GM12878 (cell line): ENCODE measurements at regions not wholly inside any gene's neighbourhood (a gene's known extent, or its start where the extent isn't known, plus 50 kb on each side); places are given as distances from the start of the nearest gene placed in this dataset.

Experiments
- ATAC-seq: fragments of 200-7000 bp; cut with Tn5 transposase; 3 replicates; pipeline ENCODE4 v1.9.1; 2020; ENCODE audit warnings: mild to moderate bottlenecking, moderate library complexity
- BruUV-seq: library from RNA; stranded (reverse); fragments of 400-500 nt; replicated peaks from 2 replicates; lab custom pipeline; 2021; lab: Mats Ljungman, UMichigan
- CTCF ChIA-PET: fragments of 300-600 bp; sonication (Branson Sonifier 250); formaldehyde crosslinking; extraction: SDS; loops from one replicate; lab custom pipeline; 2021; ENCODE audit warnings: inconsistent platforms; lab: Yijun Ruan, JAX
- POLR2A ChIA-PET: fragments of 350-600 bp; formaldehyde crosslinking; extraction: SDS; loops from one replicate; lab custom pipeline; 2021; ENCODE audit warnings: inconsistent platforms; lab: Charles Lee
- RAD21 ChIA-PET: fragments of 300-600 bp; sonication (Branson Sonifier 250); formaldehyde crosslinking; loops from one replicate; lab custom pipeline; 2023; ENCODE audit warnings: antibody characterized with exemption; ENCODE audit not compliant: unreplicated experiment; lab: Charles Lee
- SMC1A ChIA-PET: fragments of 300-600 bp; sonication (Branson Sonifier 250); formaldehyde crosslinking; loops from one replicate; lab custom pipeline; 2023; ENCODE audit not compliant: unreplicated experiment, uncharacterized antibody; lab: Charles Lee
- DNase-seq: peaks from one replicate; pipeline ENCODE4 v3.0.0-alpha.2; 2011; ENCODE audit warnings: low read depth, low spot score
- FAIRE-seq: peaks from 3 replicates; lab custom pipeline; 2011; peaks lifted over from hg19 to GRCh38; lab: Jason Lieb, UNC
- H2AFZ ChIP-seq: 2 replicates; pipeline ENCODE4 v1.6.0; 2011; ENCODE audit warnings: low read depth, low read length, control low read depth; ENCODE audit not compliant: control insufficient read depth
- H3K27ac ChIP-seq: 2 replicates; pipeline ENCODE4 v1.5.1; 2011; ENCODE audit warnings: control low read depth; ENCODE audit not compliant: control insufficient read depth, insufficient read depth
- H3K27me3 ChIP-seq, 2 experiments: replicated peaks in 1 of 2; 2 replicates each; pipeline versions ENCODE4 v1.6.0 to v1.6.1; 2011; ENCODE audit warnings: low read length in 1 of 2; ENCODE audit not compliant: control insufficient read depth in 2 of 2, insufficient read depth in 2 of 2
- H3K36me3 ChIP-seq, 2 experiments: 2 replicates each; pipeline ENCODE4 v1.5.1; 2011; ENCODE audit warnings: low read length in 1 of 2; ENCODE audit not compliant: control insufficient read depth in 2 of 2, insufficient read depth in 2 of 2
- H3K4me1 ChIP-seq: 2 replicates; pipeline ENCODE4 v1.6.1; 2011; ENCODE audit warnings: mild to moderate bottlenecking, low read length, moderate library complexity, mixed read lengths; ENCODE audit not compliant: control insufficient read depth, insufficient read depth
- H3K4me2 ChIP-seq: 2 replicates; pipeline ENCODE4 v1.6.0; 2011; ENCODE audit warnings: control low read depth; ENCODE audit not compliant: control insufficient read depth, insufficient read depth
- H3K4me3 ChIP-seq: fragments of 200-600 bp; sonication (generic); 2 replicates; pipeline ENCODE4 v1.5.1; 2016
- H3K79me2 ChIP-seq: 2 replicates; pipeline ENCODE4 v1.6.0; 2011; ENCODE audit warnings: low read length; ENCODE audit not compliant: control insufficient read depth, insufficient read depth
- H3K9ac ChIP-seq: 2 replicates; pipeline ENCODE4 v1.8.0; 2011; ENCODE audit warnings: low read length, control low read depth, mixed read lengths; ENCODE audit not compliant: control insufficient read depth, insufficient read depth
- H3K9me3 ChIP-seq: replicated peaks from 3 replicates; pipeline ENCODE4 v1.5.1; 2011; ENCODE audit warnings: mild to moderate bottlenecking, low read length; ENCODE audit not compliant: control insufficient read depth, insufficient read depth
- H4K20me1 ChIP-seq: 2 replicates; pipeline ENCODE4 v1.6.0; 2011; ENCODE audit not compliant: control insufficient read depth, insufficient read depth
- CHD1 ChIP-seq: IDR thresholded peaks from 2 replicates; pipeline ENCODE4 v1.6.1; 2012; ENCODE audit warnings: low read depth, low read length, improper control_type of control experiment
- E2F4 ChIP-seq: IDR thresholded peaks from 2 replicates; pipeline ENCODE4 v1.6.1; 2012; ENCODE audit warnings: low read depth, low read length, improper control_type of control experiment
- HCFC1 ChIP-seq: fragments of 150-350 bp; IDR thresholded peaks from 2 replicates; pipeline ENCODE4 v1.6.1; 2014; ENCODE audit warnings: low read length
- HDAC6 ChIP-seq: fragments of 200-600 bp; sonication (generic); IDR thresholded peaks from one replicate; pipeline ENCODE4 v1.8.0; 2017; ENCODE audit warnings: antibody characterized with exemption; ENCODE audit not compliant: unreplicated experiment
- HDGF ChIP-seq: fragments of 450-650 bp; IDR thresholded peaks from 2 replicates; pipeline ENCODE4 v1.6.1; 2016; ENCODE audit warnings: antibody characterized with exemption
- IRF5 ChIP-seq: fragments of 450-650 bp; IDR thresholded peaks from 2 replicates; pipeline ENCODE4 v1.6.1; 2017; ENCODE audit warnings: borderline replicate concordance
- MAX ChIP-seq: IDR thresholded peaks from 2 replicates; pipeline ENCODE4 v1.6.1; 2012; ENCODE audit warnings: low read depth, low read length, improper control_type of control experiment
- MYC ChIP-seq: IDR thresholded peaks from 2 replicates; pipeline ENCODE4 v1.6.1; 2011; ENCODE audit warnings: mild to moderate bottlenecking, low read length, moderate library complexity, inconsistent platforms; ENCODE audit not compliant: insufficient read depth, insufficient replicate concordance, insufficient read length, severe bottlenecking
- NFYA ChIP-seq: IDR thresholded peaks from 2 replicates; pipeline ENCODE4 v1.6.1; 2011; ENCODE audit warnings: low read depth, mild to moderate bottlenecking, low read length, improper control_type of control experiment, borderline replicate concordance
- RUNX3 ChIP-seq: IDR thresholded peaks from 2 replicates; pipeline ENCODE4 v1.6.1; 2012; ENCODE audit warnings: low read length, inconsistent platforms
- SMARCA5 ChIP-seq: fragments of 450-650 bp; IDR thresholded peaks from 2 replicates; pipeline ENCODE4 v1.6.1; 2017; ENCODE audit warnings: mild to moderate bottlenecking
- SPI1 ChIP-seq: IDR thresholded peaks from 2 replicates; pipeline ENCODE4 v1.6.1; 2011; ENCODE audit warnings: low read depth, mild to moderate bottlenecking, low read length, moderate library complexity, borderline replicate concordance; ENCODE audit not compliant: insufficient read depth
- TCF12 ChIP-seq: IDR thresholded peaks from 2 replicates; pipeline ENCODE4 v1.6.1; 2011; ENCODE audit warnings: low read depth, mild to moderate bottlenecking, low read length
- ZBTB11 ChIP-seq: fragments of 450-650 bp; formaldehyde crosslinking; IDR thresholded peaks from 2 replicates; pipeline ENCODE4 v1.5.0; 2022; ENCODE audit warnings: mild to moderate bottlenecking, missing genetic modification characterization
- WGBS: methylation state at CpG from one replicate; pipeline ENCODE4 v1.1.6; 2016; ENCODE audit warnings: low lambda C conversion rate; ENCODE audit not compliant: insufficient replicate concordance, insufficient coverage; ENCODE audit errors: missing lambda C conversion rate; 5-methylcytosine and 5-hydroxymethylcytosine counted together
- in situ Hi-C: fragments of 300-500 bp; cut with MboI; formaldehyde crosslinking; loops from 9 replicates; pipeline ENCODE4 v1.14.3; 2018; ENCODE audit warnings: mixed read lengths
- intact Hi-C: fragments of 100-400 bp; cut with micrococcal nuclease; formaldehyde crosslinking; loops from one replicate; pipeline ENCODE4 v1.14.2; 2022; ENCODE audit not compliant: unreplicated experiment

GRCh38 chr5:54881286-54882005, 103.9 kb downstream of the ESM1 start:
- no peak for FAIRE-seq
- DNase-seq = no peak
- intact Hi-C loops = no loop called here

More at GRCh38 chr5:54881286-54882005, 103.9 kb downstream of the ESM1 start:
- POLR2A ChIA-PET = no interaction called here
- Histone ChIP-seq H3K9me3 (no peaks in the 10 kb centered on the region; the same call in 2 of the 3 replicates), H3K27ac (no peak overlapping the region), H3K9ac (no peak overlapping the region), H3K4me2 (no peak overlapping the region), H3K79me2 (no peaks in the 10 kb centered on the region), H3K27me3 (peaks cover 5 to 21% of the 10 kb centered on the region in 2 experiments), H4K20me1 (no peaks in the 10 kb centered on the region), H2AFZ (no peak overlapping the region), H3K4me1 (no peaks in the 10 kb centered on the region), H3K36me3 (no peaks in the 10 kb centered on the region), H3K4me3 (no peak overlapping the region)
- CTCF ChIA-PET = no interaction called here
- SMC1A ChIA-PET = no interaction called here
- no peak for ATAC-seq
- in situ Hi-C loops = no loop called here
- 20% methylated on average over 5 of the region's 5 CpGs for WGBS
- TF ChIP-seq HCFC1 (no peak), TCF12 (no peak), RUNX3 (no peak), ZBTB11 (CRISPR knock-in tag) (no peak), SPI1 (no peak), HDGF (no peak), HDAC6 (no peak), MYC (no peak), E2F4 (no peak), CHD1 (no peak), NFYA (no peak), SMARCA5 (no peak), IRF5 (no peak), MAX (no peak)
- RAD21 ChIA-PET = no interaction called here
- BruUV-seq = no TSS peak
